Lung (tissue), 11 donors: ENCODE measurements at regions not wholly inside any gene's neighbourhood (a gene's known extent, or its start where the extent isn't known, plus 50 kb on each side); places are given as distances from the start of the nearest gene placed in this dataset.

Source experiments
- ATAC-seq: fragments of 200-7000 bp; cut with Tn5 transposase; one replicate; pipeline ENCODE4 v1.9.1; 2020; ENCODE audit warnings: moderate number of reproducible peaks; ENCODE audit not compliant: insufficient read depth, low FRiP score
- DNase-seq, 3 donors: peaks; one replicate each; pipeline ENCODE4 v3.0.0-alpha.2; 2013 to 2017
- H3K27ac ChIP-seq, 2 donors: one replicate each; pipeline ENCODE4 v1.5.1; 2013; ENCODE audit warnings: mild to moderate bottlenecking in 2 of 2, moderate library complexity in 2 of 2, control low read depth in 1 of 2, inconsistent platforms in 1 of 2, low read depth in 1 of 2, low read length in 1 of 2
- H3K27me3 ChIP-seq, 3 donors: one replicate each; pipeline ENCODE4 v1.5.1; 2013; ENCODE audit warnings: low read length in 2 of 3; ENCODE audit not compliant: control insufficient read depth in 3 of 3, insufficient read depth in 3 of 3
- H3K36me3 ChIP-seq, 4 donors: one replicate each; pipeline ENCODE4 v1.5.1; 2013; ENCODE audit warnings: low read length in 4 of 4, mild to moderate bottlenecking in 1 of 4, moderate library complexity in 1 of 4; ENCODE audit not compliant: control insufficient read depth in 4 of 4, insufficient read depth in 4 of 4
- H3K4me1 ChIP-seq, 5 donors: one replicate each; pipeline ENCODE4 v1.5.1; 2013; ENCODE audit warnings: low read length in 5 of 5, mild to moderate bottlenecking in 2 of 5, moderate library complexity in 1 of 5; ENCODE audit not compliant: control insufficient read depth in 5 of 5, insufficient read depth in 5 of 5
- H3K4me3 ChIP-seq: one replicate; pipeline ENCODE4 v1.5.1; 2013; ENCODE audit warnings: mild to moderate bottlenecking, control low read depth, moderate library complexity
- H3K9ac ChIP-seq, 2 donors: one replicate each; pipeline ENCODE4 v1.5.1; 2013; ENCODE audit warnings: low read length in 2 of 2, control low read depth in 1 of 2; ENCODE audit not compliant: insufficient read depth in 1 of 2
- H3K9me3 ChIP-seq, 4 donors: one replicate each; pipeline ENCODE4 v1.5.1; 2013; ENCODE audit warnings: low read length in 3 of 4, mild to moderate bottlenecking in 1 of 4, moderate library complexity in 1 of 4; ENCODE audit not compliant: control insufficient read depth in 4 of 4, insufficient read depth in 3 of 4
- WGBS, 2 donors: extraction: QIAGEN DNeasy Blood & Tissue Kit; methylation state at CpG; one replicate each; pipeline ENCODE4 v1.1.7; 2013; 5-methylcytosine and 5-hydroxymethylcytosine counted together
- TF ChIP-seq, protein P1 (sequence below): IDR thresholded peaks from 2 replicates; pipeline ENCODE4 v1.5.1; 2012; ENCODE audit warnings: mild to moderate bottlenecking; ENCODE audit errors: control extremely low read depth, extremely low read depth
- donor health status: control.
- donor health status: control.
- donor health status: Bipolar disorder and iron deficiency.
- donor health status: healthy.
- donor health status: DM: yes; HTN: yes; CAD: no.

DNA sequence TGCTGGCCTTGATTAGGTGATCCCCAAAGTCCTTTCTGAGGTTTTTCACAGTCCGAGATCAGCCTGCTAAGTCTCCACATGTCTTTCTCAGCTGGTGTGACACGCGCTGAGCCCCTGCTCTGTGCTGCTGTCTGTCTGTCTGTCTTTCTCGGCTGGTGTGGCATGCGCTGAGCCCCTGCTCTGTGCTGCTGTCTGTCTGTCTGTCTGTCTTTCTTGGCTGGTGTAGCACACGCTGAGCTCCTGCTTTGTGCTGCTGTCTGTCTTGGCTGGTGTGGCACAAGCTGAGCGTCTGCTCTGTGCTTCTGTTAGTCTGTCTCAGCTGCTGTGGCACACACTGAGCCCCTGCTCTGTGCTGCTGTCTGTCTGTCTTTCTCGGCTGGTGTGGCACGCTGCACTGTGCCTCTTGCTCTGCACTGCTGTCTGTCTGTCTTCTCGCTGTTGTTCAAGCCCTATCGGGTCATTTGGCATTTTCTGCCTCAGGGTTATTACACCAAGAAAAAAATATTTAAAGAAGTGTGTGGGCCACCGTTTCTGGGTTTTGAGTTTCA is 217.3 kb upstream of the SHH start:
- no peak overlapping the region for H3K27ac ChIP-seq
- WGBS, 2 donors: 83 to 86% methylated on average over 12 of the region's 12 CpGs
- no peak overlapping the region for H3K4me3 ChIP-seq
- H3K9me3 ChIP-seq: peaks cover 0 to 7% (median 0%) of the 10 kb centered on the region in 4 donors
- ATAC-seq (no peak), DNase-seq (no peak)
- peaks cover 0 to 2% (median 0%) of the 10 kb centered on the region in 3 donors for H3K27me3 ChIP-seq
- H3K9ac ChIP-seq: no peak overlapping the region
- TF ChIP-seq, protein P1, sequence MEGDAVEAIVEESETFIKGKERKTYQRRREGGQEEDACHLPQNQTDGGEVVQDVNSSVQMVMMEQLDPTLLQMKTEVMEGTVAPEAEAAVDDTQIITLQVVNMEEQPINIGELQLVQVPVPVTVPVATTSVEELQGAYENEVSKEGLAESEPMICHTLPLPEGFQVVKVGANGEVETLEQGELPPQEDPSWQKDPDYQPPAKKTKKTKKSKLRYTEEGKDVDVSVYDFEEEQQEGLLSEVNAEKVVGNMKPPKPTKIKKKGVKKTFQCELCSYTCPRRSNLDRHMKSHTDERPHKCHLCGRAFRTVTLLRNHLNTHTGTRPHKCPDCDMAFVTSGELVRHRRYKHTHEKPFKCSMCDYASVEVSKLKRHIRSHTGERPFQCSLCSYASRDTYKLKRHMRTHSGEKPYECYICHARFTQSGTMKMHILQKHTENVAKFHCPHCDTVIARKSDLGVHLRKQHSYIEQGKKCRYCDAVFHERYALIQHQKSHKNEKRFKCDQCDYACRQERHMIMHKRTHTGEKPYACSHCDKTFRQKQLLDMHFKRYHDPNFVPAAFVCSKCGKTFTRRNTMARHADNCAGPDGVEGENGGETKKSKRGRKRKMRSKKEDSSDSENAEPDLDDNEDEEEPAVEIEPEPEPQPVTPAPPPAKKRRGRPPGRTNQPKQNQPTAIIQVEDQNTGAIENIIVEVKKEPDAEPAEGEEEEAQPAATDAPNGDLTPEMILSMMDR: no peak
- no peaks in the 10 kb centered on the region for H3K36me3 ChIP-seq
- no peaks in the 10 kb centered on the region for H3K4me1 ChIP-seq

DNA sequence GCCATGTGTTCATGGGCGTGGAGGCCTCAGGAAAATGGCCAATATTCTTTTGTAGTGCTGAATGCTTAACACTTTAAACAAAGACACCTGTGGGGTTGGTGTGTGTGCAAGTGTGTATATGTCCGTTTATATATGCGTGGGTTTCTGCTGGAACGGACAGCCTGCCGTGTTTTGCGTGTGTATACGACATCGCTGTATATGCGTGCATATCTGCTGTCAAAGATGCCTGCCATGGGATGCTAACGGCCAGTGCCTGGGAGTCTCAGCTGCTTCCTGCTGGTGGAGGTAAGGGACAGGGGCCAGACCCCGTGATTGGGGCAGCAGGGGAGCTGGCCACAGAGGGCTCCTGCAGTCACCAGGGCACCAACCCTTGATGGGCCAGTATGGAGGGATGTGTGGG is 216.3 kb upstream of the SHH start:
- Histone ChIP-seq H3K27me3 (peaks cover 0 to 2% (median 0%) of the 10 kb centered on the region in 3 donors), H3K9me3 (peaks cover 0 to 7% (median 0%) of the 10 kb centered on the region in 4 donors), H3K4me3 (no peak overlapping the region), H3K4me1 (no peaks in the 10 kb centered on the region), H3K27ac (no peak overlapping the region), H3K9ac (no peak overlapping the region), H3K36me3 (no peaks in the 10 kb centered on the region)
- TF ChIP-seq, protein P1: no peak
- WGBS, 2 donors: 79 to 88% methylated on average over 11 of the region's 11 CpGs
- no peak for DNase-seq
- ATAC-seq: no peak

DNA sequence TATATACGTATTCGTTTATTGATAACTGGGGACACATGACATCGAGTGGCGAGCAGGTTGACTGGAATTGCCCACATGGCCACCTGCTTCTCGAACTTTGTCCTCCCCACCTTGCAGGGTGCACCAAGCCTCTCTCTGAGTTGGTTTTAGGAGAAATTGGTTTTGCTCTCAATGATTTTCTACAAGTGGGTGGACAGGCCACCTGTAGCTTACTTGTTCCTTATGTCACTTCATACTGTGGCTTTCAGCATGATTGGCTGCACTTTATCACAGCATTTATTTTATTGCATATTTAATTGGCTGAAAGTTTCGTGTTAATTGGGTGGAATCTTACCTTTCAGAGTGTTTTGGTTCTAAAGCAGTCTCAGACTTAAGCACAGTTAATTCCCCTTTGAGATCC is 215.6 kb upstream of the SHH start:
- no peak overlapping the region for H3K9ac ChIP-seq
- H3K4me1 ChIP-seq: no peaks in the 10 kb centered on the region
- no peak for ATAC-seq
- peaks cover 0 to 2% (median 0%) of the 10 kb centered on the region in 3 donors for H3K27me3 ChIP-seq
- H3K9me3 ChIP-seq: peaks cover 0 to 7% (median 0%) of the 10 kb centered on the region in 4 donors
- no peak overlapping the region for H3K27ac ChIP-seq
- no peak overlapping the region for H3K4me3 ChIP-seq
- TF ChIP-seq, protein P1: no peak
- H3K36me3 ChIP-seq: no peaks in the 10 kb centered on the region
- DNase-seq: no peak
- WGBS, 2 donors: 82 to 86% methylated on average over 6 of the region's 6 CpGs

DNA sequence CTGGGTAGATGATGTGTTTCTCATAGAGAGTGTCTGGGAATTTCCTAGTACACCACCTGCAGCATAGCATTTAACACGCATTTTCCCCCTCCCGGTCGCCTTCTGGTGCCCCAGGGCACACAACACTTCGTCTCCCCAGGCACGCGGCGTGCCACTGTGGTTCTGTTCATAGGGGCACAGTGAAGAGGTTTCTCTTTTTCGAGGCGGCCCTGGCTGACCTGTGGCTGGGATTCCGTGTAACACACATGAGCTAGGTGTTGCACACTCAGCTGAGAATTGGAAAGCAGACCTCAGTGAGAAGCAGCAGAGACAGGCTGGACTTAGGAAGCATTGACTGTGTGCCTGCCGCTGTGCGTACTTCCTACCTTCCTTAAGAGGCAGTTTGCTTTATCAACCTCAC is 214.3 kb upstream of the SHH start:
- TF ChIP-seq, protein P1: no peak
- Histone ChIP-seq H3K27me3 (peaks cover 0 to 2% (median 0%) of the 10 kb centered on the region in 3 donors), H3K9ac (no peak overlapping the region), H3K4me1 (no peaks in the 10 kb centered on the region), H3K27ac (no peak overlapping the region), H3K4me3 (no peak overlapping the region), H3K9me3 (peaks cover 0 to 5% (median 0%) of the 10 kb centered on the region in 4 donors), H3K36me3 (no peaks in the 10 kb centered on the region)
- ATAC-seq (no peak), DNase-seq (no peak)
- 86 to 88% methylated on average over 12 of the region's 12 CpGs for WGBS, 2 donors
